Endothelial cell (in vitro differentiated cells): ENCODE measurements at regions not wholly inside any gene's neighbourhood (a gene's known extent, or its start where the extent isn't known, plus 50 kb on each side); places are given as distances from the start of the nearest gene placed in this dataset.
"Not testable (repeated sequence)": the region's sequence is repeated elsewhere in the genome, so short reads cannot be mapped to it uniquely, and the experiment has no call there.

Source experiments
- DNase-seq: peaks from one replicate; pipeline ENCODE4 v3.0.0; 2021; ENCODE audit warnings: low spot score
- H3K27ac Mint-ChIP-seq: one replicate; pipeline ENCODE4 v1.8.0; 2021; ENCODE audit warnings: mixed read lengths, inconsistent platforms; ENCODE audit not compliant: unreplicated experiment
- H3K27me3 Mint-ChIP-seq: one replicate; pipeline ENCODE4 v1.8.0; 2021; ENCODE audit warnings: mild to moderate bottlenecking, moderate library complexity, mixed read lengths, inconsistent platforms; ENCODE audit not compliant: unreplicated experiment
- H3K36me3 Mint-ChIP-seq: one replicate; pipeline ENCODE4 v1.8.0; 2021; ENCODE audit warnings: mild to moderate bottlenecking, low read depth, mixed read lengths, inconsistent platforms; ENCODE audit not compliant: unreplicated experiment
- H3K4me1 Mint-ChIP-seq: one replicate; pipeline ENCODE4 v1.8.0; 2021; ENCODE audit warnings: mild to moderate bottlenecking, mixed read lengths, inconsistent platforms; ENCODE audit not compliant: unreplicated experiment
- H3K4me3 Mint-ChIP-seq: one replicate; pipeline ENCODE4 v1.8.0; 2021; ENCODE audit warnings: mild to moderate bottlenecking, mixed read lengths, inconsistent platforms; ENCODE audit not compliant: unreplicated experiment
- H3K9me3 Mint-ChIP-seq: one replicate; pipeline ENCODE4 v1.8.0; 2021; ENCODE audit warnings: mixed read lengths, inconsistent platforms; ENCODE audit not compliant: unreplicated experiment
- CTCF ChIP-seq: fragments of 200-600 bp; sonication (generic); IDR thresholded peaks from one replicate; pipeline ENCODE4 v1.5.0; 2021; ENCODE audit warnings: antibody characterized with exemption; ENCODE audit not compliant: unreplicated experiment

- H3K27ac Mint-ChIP-seq, result no peak overlapping the region
- H3K4me1 Mint-ChIP-seq, result no peaks in the 10 kb centered on the region
- H3K27me3 Mint-ChIP-seq, result no peaks in the 10 kb centered on the region
- no peaks in the 10 kb centered on the region for H3K36me3 Mint-ChIP-seq
- DNase-seq, result no peak
- TF ChIP-seq CTCF, result no peak
- no peak overlapping the region for H3K4me3 Mint-ChIP-seq
- no peaks in the 10 kb centered on the region for H3K9me3 Mint-ChIP-seq
Measured at GRCh38 chr7:113504691-113505090, 386.3 kb upstream of the SMIM30 start.

- Mint-ChIP-seq H3K4me1 (no peaks in the 10 kb centered on the region), H3K27me3 (no peaks in the 10 kb centered on the region), H3K9me3 (no peaks in the 10 kb centered on the region), H3K36me3 (no peaks in the 10 kb centered on the region), H3K27ac (no peak overlapping the region), H3K4me3 (no peak overlapping the region)
- TF ChIP-seq CTCF, result no peak
- no peak for DNase-seq
Measured at GRCh38 chr7:113504142-113504541, 385.8 kb upstream of the SMIM30 start.

GRCh38 chr7:113496586-113496985 lies 378.2 kb upstream of the SMIM30 start:
- not testable (repeated sequence) for H3K27me3 Mint-ChIP-seq, H3K36me3 Mint-ChIP-seq, H3K4me3 Mint-ChIP-seq, H3K9me3 Mint-ChIP-seq, DNase-seq, H3K4me1 Mint-ChIP-seq, H3K27ac Mint-ChIP-seq

GRCh38 chr7:113494797-113495566 lies 376.6 kb upstream of the SMIM30 start:
- not testable (repeated sequence) for DNase-seq, H3K36me3 Mint-ChIP-seq, H3K9me3 Mint-ChIP-seq, H3K4me3 Mint-ChIP-seq, H3K27me3 Mint-ChIP-seq, H3K27ac Mint-ChIP-seq, H3K4me1 Mint-ChIP-seq

GRCh38 chr7:113491305-113491704 lies 373.0 kb upstream of the SMIM30 start:
- Mint-ChIP-seq H3K9me3 (no peaks in the 10 kb centered on the region), H3K27ac (no peak overlapping the region), H3K36me3 (no peaks in the 10 kb centered on the region), H3K27me3 (no peaks in the 10 kb centered on the region), H3K4me1 (peaks cover 4% of the 10 kb centered on the region), H3K4me3 (no peak overlapping the region)
- no peak for DNase-seq
- TF ChIP-seq CTCF, result no peak

- Mint-ChIP-seq H3K9me3 (no peaks in the 10 kb centered on the region), H3K36me3 (no peaks in the 10 kb centered on the region), H3K27ac (no peak overlapping the region), H3K27me3 (no peaks in the 10 kb centered on the region), H3K4me3 (no peak overlapping the region), H3K4me1 (peaks cover 4% of the 10 kb centered on the region)
- TF ChIP-seq CTCF, result no peak
- DNase-seq, result no peak
Measured at GRCh38 chr7:113487925-113488731, 369.8 kb upstream of the SMIM30 start.
